GM12878 (cell line): ENCODE measurements at regions not wholly inside any gene's neighbourhood (a gene's known extent, or its start where the extent isn't known, plus 50 kb on each side); places are given as distances from the start of the nearest gene placed in this dataset.

Source experiments
- IRF4 ChIP-seq: IDR thresholded peaks from 2 replicates; pipeline ENCODE4 v1.6.1; 2011; ENCODE audit warnings: low read depth, low read length
- NFYB ChIP-seq: IDR thresholded peaks from 2 replicates; pipeline ENCODE4 v1.6.1; 2011; ENCODE audit warnings: low read depth, mild to moderate bottlenecking, low read length, improper control_type of control experiment, moderate library complexity; ENCODE audit not compliant: insufficient read depth
- PAX8 ChIP-seq: fragments of 450-650 bp; IDR thresholded peaks from 2 replicates; pipeline ENCODE4 v1.6.1; 2017; ENCODE audit warnings: mild to moderate bottlenecking, moderate library complexity
- RAD51 ChIP-seq: fragments of 450-650 bp; IDR thresholded peaks from 2 replicates; pipeline ENCODE4 v1.6.1; 2016; ENCODE audit warnings: moderate library complexity, mild to moderate bottlenecking, inconsistent platforms
- TCF3 ChIP-seq: IDR thresholded peaks from 2 replicates; pipeline ENCODE4 v1.6.1; 2012; ENCODE audit warnings: low read depth, mild to moderate bottlenecking, low read length, borderline replicate concordance; ENCODE audit not compliant: insufficient read depth
- ZNF622 ChIP-seq: fragments of 450-650 bp; IDR thresholded peaks from 2 replicates; pipeline ENCODE4 v1.6.1; 2017; ENCODE audit warnings: mild to moderate bottlenecking, inconsistent platforms
- TF ChIP-seq, protein P1 (sequence below): IDR thresholded peaks from 2 replicates; pipeline ENCODE4 v1.6.1; 2012; ENCODE audit warnings: mild to moderate bottlenecking, low read depth, low read length
- TF ChIP-seq, protein P2 (sequence below): fragments of 450-650 bp; IDR thresholded peaks from 2 replicates; pipeline ENCODE4 v1.6.1; 2018; ENCODE audit warnings: mild to moderate bottlenecking, low read depth, moderate library complexity; ENCODE audit not compliant: partially characterized antibody
- TF ChIP-seq, protein P3 (sequence below): fragments of 450-650 bp; IDR thresholded peaks from 2 replicates; pipeline ENCODE4 v1.6.1; 2016; ENCODE audit warnings: mild to moderate bottlenecking
- TF ChIP-seq, protein P4 (sequence below): fragments of 450-650 bp; formaldehyde crosslinking; IDR thresholded peaks from 2 replicates; pipeline ENCODE4 v1.4.0; 2022; ENCODE audit warnings: mild to moderate bottlenecking, moderate library complexity
- TF ChIP-seq, protein P5 (sequence below): fragments of 450-650 bp; IDR thresholded peaks from 2 replicates; pipeline ENCODE4 v1.6.1; 2017; ENCODE audit warnings: mild to moderate bottlenecking, moderate library complexity

DNA sequence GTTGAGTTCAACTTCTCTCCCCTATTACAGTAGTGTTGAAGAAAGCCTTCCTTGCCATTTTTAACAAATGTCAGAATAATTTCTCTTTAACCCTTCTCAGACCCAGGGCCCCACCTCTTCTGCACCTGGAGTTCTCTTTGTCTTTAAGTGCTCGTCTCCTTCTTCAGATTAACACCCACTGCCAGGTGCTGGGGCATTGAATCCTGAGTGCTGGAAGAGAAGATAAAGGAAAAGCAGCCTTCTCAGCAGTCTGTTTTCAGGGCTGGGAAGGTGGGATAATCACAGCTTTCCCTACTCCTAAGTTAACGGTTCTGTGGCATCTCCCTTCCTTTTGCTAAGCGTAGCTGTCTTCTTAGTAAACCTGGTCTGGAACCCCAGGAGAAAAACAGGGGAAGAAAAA lies 114.6 kb upstream of the TAB2 start (continued):
- TF ChIP-seq, protein P1, sequence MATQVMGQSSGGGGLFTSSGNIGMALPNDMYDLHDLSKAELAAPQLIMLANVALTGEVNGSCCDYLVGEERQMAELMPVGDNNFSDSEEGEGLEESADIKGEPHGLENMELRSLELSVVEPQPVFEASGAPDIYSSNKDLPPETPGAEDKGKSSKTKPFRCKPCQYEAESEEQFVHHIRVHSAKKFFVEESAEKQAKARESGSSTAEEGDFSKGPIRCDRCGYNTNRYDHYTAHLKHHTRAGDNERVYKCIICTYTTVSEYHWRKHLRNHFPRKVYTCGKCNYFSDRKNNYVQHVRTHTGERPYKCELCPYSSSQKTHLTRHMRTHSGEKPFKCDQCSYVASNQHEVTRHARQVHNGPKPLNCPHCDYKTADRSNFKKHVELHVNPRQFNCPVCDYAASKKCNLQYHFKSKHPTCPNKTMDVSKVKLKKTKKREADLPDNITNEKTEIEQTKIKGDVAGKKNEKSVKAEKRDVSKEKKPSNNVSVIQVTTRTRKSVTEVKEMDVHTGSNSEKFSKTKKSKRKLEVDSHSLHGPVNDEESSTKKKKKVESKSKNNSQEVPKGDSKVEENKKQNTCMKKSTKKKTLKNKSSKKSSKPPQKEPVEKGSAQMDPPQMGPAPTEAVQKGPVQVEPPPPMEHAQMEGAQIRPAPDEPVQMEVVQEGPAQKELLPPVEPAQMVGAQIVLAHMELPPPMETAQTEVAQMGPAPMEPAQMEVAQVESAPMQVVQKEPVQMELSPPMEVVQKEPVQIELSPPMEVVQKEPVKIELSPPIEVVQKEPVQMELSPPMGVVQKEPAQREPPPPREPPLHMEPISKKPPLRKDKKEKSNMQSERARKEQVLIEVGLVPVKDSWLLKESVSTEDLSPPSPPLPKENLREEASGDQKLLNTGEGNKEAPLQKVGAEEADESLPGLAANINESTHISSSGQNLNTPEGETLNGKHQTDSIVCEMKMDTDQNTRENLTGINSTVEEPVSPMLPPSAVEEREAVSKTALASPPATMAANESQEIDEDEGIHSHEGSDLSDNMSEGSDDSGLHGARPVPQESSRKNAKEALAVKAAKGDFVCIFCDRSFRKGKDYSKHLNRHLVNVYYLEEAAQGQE = no peak
- no peak for TF ChIP-seq ZNF622
- no peak for TF ChIP-seq TCF3
- TF ChIP-seq, protein P2, sequence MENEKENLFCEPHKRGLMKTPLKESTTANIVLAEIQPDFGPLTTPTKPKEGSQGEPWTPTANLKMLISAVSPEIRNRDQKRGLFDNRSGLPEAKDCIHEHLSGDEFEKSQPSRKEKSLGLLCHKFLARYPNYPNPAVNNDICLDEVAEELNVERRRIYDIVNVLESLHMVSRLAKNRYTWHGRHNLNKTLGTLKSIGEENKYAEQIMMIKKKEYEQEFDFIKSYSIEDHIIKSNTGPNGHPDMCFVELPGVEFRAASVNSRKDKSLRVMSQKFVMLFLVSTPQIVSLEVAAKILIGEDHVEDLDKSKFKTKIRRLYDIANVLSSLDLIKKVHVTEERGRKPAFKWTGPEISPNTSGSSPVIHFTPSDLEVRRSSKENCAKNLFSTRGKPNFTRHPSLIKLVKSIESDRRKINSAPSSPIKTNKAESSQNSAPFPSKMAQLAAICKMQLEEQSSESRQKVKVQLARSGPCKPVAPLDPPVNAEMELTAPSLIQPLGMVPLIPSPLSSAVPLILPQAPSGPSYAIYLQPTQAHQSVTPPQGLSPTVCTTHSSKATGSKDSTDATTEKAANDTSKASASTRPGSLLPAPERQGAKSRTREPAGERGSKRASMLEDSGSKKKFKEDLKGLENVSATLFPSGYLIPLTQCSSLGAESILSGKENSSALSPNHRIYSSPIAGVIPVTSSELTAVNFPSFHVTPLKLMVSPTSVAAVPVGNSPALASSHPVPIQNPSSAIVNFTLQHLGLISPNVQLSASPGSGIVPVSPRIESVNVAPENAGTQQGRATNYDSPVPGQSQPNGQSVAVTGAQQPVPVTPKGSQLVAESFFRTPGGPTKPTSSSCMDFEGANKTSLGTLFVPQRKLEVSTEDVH = no peak
- no peak for TF ChIP-seq PAX8
- TF ChIP-seq, protein P3, sequence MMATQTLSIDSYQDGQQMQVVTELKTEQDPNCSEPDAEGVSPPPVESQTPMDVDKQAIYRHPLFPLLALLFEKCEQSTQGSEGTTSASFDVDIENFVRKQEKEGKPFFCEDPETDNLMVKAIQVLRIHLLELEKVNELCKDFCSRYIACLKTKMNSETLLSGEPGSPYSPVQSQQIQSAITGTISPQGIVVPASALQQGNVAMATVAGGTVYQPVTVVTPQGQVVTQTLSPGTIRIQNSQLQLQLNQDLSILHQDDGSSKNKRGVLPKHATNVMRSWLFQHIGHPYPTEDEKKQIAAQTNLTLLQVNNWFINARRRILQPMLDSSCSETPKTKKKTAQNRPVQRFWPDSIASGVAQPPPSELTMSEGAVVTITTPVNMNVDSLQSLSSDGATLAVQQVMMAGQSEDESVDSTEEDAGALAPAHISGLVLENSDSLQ = no peak
- no peak for TF ChIP-seq IRF4
- no peak for TF ChIP-seq NFYB
- TF ChIP-seq, protein P4, sequence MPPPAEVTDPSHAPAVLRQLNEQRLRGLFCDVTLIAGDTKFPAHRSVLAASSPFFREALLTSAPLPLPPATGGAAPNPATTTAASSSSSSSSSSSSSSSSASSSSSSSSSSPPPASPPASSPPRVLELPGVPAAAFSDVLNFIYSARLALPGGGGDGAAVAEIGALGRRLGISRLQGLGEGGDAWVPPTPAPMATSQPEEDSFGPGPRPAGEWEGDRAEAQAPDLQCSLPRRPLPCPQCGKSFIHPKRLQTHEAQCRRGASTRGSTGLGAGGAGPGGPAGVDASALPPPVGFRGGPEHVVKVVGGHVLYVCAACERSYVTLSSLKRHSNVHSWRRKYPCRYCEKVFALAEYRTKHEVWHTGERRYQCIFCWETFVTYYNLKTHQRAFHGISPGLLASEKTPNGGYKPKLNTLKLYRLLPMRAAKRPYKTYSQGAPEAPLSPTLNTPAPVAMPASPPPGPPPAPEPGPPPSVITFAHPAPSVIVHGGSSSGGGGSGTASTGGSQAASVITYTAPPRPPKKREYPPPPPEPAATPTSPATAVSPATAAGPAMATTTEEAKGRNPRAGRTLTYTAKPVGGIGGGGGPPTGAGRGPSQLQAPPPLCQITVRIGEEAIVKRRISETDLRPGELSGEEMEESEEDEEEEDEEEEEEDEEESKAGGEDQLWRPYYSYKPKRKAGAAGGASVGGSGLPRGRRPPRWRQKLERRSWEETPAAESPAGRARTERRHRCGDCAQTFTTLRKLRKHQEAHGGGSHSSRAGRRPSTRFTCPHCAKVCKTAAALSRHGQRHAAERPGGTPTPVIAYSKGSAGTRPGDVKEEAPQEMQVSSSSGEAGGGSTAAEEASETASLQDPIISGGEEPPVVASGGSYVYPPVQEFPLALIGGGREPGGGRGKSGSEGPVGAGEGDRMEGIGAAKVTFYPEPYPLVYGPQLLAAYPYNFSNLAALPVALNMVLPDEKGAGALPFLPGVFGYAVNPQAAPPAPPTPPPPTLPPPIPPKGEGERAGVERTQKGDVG (CRISPR knock-in tag) = no peak
- no peak for TF ChIP-seq RAD51
- TF ChIP-seq, protein P5, sequence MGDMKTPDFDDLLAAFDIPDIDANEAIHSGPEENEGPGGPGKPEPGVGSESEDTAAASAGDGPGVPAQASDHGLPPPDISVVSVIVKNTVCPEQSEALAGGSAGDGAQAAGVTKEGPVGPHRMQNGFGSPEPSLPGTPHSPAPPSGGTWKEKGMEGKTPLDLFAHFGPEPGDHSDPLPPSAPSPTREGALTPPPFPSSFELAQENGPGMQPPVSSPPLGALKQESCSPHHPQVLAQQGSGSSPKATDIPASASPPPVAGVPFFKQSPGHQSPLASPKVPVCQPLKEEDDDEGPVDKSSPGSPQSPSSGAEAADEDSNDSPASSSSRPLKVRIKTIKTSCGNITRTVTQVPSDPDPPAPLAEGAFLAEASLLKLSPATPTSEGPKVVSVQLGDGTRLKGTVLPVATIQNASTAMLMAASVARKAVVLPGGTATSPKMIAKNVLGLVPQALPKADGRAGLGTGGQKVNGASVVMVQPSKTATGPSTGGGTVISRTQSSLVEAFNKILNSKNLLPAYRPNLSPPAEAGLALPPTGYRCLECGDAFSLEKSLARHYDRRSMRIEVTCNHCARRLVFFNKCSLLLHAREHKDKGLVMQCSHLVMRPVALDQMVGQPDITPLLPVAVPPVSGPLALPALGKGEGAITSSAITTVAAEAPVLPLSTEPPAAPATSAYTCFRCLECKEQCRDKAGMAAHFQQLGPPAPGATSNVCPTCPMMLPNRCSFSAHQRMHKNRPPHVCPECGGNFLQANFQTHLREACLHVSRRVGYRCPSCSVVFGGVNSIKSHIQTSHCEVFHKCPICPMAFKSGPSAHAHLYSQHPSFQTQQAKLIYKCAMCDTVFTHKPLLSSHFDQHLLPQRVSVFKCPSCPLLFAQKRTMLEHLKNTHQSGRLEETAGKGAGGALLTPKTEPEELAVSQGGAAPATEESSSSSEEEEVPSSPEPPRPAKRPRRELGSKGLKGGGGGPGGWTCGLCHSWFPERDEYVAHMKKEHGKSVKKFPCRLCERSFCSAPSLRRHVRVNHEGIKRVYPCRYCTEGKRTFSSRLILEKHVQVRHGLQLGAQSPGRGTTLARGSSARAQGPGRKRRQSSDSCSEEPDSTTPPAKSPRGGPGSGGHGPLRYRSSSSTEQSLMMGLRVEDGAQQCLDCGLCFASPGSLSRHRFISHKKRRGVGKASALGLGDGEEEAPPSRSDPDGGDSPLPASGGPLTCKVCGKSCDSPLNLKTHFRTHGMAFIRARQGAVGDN = no peak
